ENCODE measurements at regions not wholly inside any gene's neighbourhood (a gene's known extent, or its start where the extent isn't known, plus 50 kb on each side); places are given as distances from the start of the nearest gene placed in this dataset.

DNA sequence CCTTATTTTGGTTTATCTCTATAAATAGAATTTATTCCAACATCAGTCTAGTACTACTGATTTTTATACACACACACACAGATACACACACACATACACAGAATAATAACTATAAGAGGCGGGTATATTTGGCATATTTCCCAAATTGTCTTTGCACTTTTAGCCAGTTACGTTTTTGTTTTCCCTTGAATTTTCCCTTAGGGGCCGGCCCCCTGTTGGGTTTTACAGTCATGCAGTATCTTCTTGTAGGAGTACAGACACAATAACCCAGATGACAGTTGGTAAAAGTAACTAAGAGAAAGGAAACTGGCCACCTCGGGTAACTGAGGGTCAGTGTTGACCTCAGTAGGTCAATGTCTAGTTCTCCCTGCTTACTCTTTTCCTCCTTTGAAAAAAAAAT lies 50.9 kb downstream of the DISP1 start:
- Histone ChIP-seq H4K20me1 (ENCODE audit: insufficient read depth) (no peaks in the 10 kb centered on the region), H2AFZ (no peak overlapping the region), H3K79me2 (ENCODE audit: low read depth) (no peaks in the 10 kb centered on the region), H3K9me2 (ENCODE audit: insufficient read depth) (no peaks in the 10 kb centered on the region; the same call in 1 of the 2 replicates), H3K9me3 (ENCODE audit: insufficient read depth, low read depth) (no peaks in the 10 kb centered on the region), H3K27me3 (ENCODE audit: insufficient read depth, low read depth) (no peaks in the 10 kb centered on the region), H3K4me1 (replicated peaks; ENCODE audit: insufficient read depth) (no peaks in the 10 kb centered on the region), H3K4me2 (no peak overlapping the region), H3K36me3 (ENCODE audit: low read depth) (no peaks in the 10 kb centered on the region), H3F3A (ENCODE audit: insufficient read depth, low read depth) (no peaks in the 10 kb centered on the region), H3K27ac (no peak overlapping the region), H3K4me3 (no peak overlapping the region)
- no peak for TF ChIP-seq EZH2 (IDR thresholded peaks at IDR 0.05; ENCODE audit: low read depth)
- TF ChIP-seq, protein P1, sequence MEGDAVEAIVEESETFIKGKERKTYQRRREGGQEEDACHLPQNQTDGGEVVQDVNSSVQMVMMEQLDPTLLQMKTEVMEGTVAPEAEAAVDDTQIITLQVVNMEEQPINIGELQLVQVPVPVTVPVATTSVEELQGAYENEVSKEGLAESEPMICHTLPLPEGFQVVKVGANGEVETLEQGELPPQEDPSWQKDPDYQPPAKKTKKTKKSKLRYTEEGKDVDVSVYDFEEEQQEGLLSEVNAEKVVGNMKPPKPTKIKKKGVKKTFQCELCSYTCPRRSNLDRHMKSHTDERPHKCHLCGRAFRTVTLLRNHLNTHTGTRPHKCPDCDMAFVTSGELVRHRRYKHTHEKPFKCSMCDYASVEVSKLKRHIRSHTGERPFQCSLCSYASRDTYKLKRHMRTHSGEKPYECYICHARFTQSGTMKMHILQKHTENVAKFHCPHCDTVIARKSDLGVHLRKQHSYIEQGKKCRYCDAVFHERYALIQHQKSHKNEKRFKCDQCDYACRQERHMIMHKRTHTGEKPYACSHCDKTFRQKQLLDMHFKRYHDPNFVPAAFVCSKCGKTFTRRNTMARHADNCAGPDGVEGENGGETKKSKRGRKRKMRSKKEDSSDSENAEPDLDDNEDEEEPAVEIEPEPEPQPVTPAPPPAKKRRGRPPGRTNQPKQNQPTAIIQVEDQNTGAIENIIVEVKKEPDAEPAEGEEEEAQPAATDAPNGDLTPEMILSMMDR (conservative IDR thresholded peaks at IDR 0.05): no peak
- intact Hi-C loops (cut with micrococcal nuclease; ENCODE audit: unreplicated experiment): no loop called here
- CTCF ChIA-PET: no interaction called here
- POLR2A ChIA-PET (ENCODE audit: unreplicated experiment): no interaction called here
- DNase-seq: no peak
- no TSS peak for BruUV-seq (replicated peaks)

DNA sequence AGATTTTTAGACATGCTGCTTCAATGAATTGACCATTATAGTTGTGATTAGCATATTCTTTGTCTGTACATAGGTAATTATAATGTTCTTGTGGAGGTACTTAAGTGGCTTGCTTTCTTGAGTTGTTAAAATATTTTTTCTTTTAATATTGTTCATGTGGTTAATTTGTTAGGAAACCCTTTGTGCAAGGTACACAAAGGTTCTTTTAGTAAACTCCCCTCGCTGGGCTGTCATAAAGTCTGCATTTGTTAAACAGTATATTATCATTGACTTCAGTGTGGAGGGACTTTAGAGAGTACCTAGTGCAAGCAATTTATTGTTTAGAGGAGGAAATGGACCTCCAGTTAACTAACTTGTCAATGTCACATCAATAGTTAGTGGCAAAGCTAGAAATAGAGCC lies 52.5 kb downstream of the DISP1 start:
- Histone ChIP-seq H3K79me2 (ENCODE audit: low read depth) (no peaks in the 10 kb centered on the region), H3K4me2 (no peak overlapping the region), H4K20me1 (ENCODE audit: insufficient read depth) (no peaks in the 10 kb centered on the region), H3F3A (ENCODE audit: insufficient read depth, low read depth) (no peaks in the 10 kb centered on the region), H3K36me3 (ENCODE audit: low read depth) (no peaks in the 10 kb centered on the region), H3K27me3 (ENCODE audit: insufficient read depth, low read depth) (no peaks in the 10 kb centered on the region), H3K9me2 (ENCODE audit: insufficient read depth) (no peaks in the 10 kb centered on the region; the same call in 1 of the 2 replicates), H3K27ac (no peak overlapping the region), H2AFZ (no peak overlapping the region), H3K4me3 (no peak overlapping the region), H3K4me1 (replicated peaks; ENCODE audit: insufficient read depth) (no peaks in the 10 kb centered on the region), H3K9me3 (ENCODE audit: insufficient read depth, low read depth) (no peaks in the 10 kb centered on the region)
- no peak for TF ChIP-seq EZH2 (IDR thresholded peaks at IDR 0.05; ENCODE audit: low read depth)
- TF ChIP-seq, protein P1 (conservative IDR thresholded peaks at IDR 0.05): no peak
- ChIA-PET POLR2A (ENCODE audit: unreplicated experiment) (no interaction called here), CTCF (no interaction called here)
- no TSS peak for BruUV-seq (replicated peaks)
- intact Hi-C loops (cut with micrococcal nuclease; ENCODE audit: unreplicated experiment): no loop called here
- no peak for DNase-seq

DNA sequence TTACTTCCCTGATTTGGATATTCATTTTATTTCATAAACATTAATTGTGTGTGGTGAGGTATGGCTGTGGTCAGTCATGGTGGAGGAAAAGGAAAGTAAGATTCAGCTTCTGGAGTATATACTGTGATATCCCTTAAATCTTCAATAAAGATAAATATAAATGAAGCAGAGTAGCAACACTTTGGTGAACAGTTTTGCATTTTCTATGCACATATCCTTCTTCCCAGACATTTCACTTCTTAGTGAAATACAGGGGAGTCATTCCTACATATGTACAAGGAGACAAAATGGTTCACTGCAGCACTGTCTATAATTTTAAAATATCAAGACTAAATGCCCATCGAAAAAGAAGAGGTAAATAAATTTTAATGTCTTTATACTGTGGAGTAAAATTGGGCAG lies 61.3 kb downstream of the DISP1 start:
- POLR2A ChIA-PET (ENCODE audit: unreplicated experiment): no interaction called here
- Histone ChIP-seq H3K36me3 (ENCODE audit: low read depth) (no peaks in the 10 kb centered on the region), H3K27me3 (ENCODE audit: insufficient read depth, low read depth) (no peaks in the 10 kb centered on the region), H2AFZ (no peak overlapping the region), H3F3A (ENCODE audit: insufficient read depth, low read depth) (no peaks in the 10 kb centered on the region), H3K4me1 (replicated peaks; ENCODE audit: insufficient read depth) (no peaks in the 10 kb centered on the region), H3K9me3 (ENCODE audit: insufficient read depth, low read depth) (no peaks in the 10 kb centered on the region), H3K4me2 (no peak overlapping the region), H3K79me2 (ENCODE audit: low read depth) (no peaks in the 10 kb centered on the region), H3K9me2 (ENCODE audit: insufficient read depth) (no peaks in the 10 kb centered on the region), H3K4me3 (no peak overlapping the region), H4K20me1 (ENCODE audit: insufficient read depth) (no peaks in the 10 kb centered on the region; the same call in 1 of the 2 replicates), H3K27ac (no peak overlapping the region)
- no peak for TF ChIP-seq EZH2 (IDR thresholded peaks at IDR 0.05; ENCODE audit: low read depth)
- TF ChIP-seq, protein P1 (conservative IDR thresholded peaks at IDR 0.05): no peak
- CTCF ChIA-PET: no interaction called here
- no TSS peak for BruUV-seq (replicated peaks)
- no peak for DNase-seq
- intact Hi-C loops (cut with micrococcal nuclease; ENCODE audit: unreplicated experiment): no loop called here

All from PC-9 (cell line).